GM18858 (cell line): ENCODE measurements at regions not wholly inside any gene's neighbourhood (a gene's known extent, or its start where the extent isn't known, plus 50 kb on each side); places are given as distances from the start of the nearest gene placed in this dataset.
"Not testable (repeated sequence)": the region's sequence is repeated elsewhere in the genome, so short reads cannot be mapped to it uniquely, and the experiment has no call there.

Source experiments
- ATAC-seq: cut with Tn5 transposase; IDR thresholded peaks from one replicate; pipeline ENCODE4 v1.9.1; 2021; ENCODE audit not compliant: unreplicated experiment

DNA sequence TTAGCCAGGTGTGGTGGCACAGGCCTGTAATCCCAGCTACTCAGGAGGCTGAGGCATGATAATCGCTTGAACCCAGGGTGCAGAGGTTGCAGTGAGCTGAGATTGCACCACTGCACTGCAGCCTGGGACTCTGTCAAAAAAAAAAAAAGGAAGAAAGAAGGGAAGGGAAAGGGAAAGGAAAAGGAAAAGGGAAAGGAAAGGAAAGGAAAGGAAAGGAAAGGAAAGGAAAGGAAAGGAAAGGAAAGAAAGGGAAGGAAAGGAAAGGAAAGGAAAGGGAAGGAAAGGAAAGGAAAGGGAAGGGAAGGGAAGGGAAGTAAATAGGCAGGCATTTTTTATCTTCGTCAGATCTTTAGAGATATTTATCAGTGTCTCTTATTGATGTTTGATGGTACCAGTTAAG, 290.0 kb upstream of the MIR17HG start:
- not testable (repeated sequence) for ATAC-seq

DNA sequence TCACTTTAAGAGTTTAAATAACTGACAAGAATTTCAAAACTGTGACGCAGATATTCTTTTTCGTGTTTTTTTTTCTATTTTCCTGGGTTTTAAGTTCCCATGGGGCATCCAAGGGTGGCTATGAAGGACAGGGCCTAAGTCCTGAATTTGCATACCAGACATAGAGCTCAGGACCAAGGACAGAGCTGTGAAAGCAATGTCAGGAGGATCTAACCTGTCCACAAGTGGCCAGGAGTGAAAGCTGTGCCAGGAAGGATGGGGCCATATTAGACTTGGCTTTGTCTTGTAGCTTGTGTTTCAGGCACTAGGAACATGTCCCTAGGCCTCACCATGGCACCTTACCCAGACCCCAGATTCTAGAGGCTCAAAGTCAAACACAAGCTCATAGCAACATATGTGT, 289.4 kb upstream of the MIR17HG start:
- ATAC-seq = no peak

DNA sequence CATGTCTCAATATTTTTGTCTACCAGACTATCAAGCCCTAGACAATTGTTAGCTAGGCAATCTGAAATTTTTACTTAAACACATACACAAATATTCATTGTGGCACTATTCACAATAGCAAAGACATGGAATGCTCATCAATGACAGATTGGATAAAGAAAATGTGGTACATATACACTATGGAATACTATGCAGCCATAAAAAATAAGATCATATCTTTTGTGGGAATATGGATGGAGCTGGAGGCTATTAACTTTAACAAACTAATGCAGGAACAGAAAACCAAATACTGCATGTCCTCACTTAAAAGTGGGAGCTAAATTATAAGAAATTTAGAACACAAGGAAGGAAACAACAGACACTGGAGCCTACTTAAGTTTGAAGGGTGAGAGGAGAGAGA, 288.6 kb upstream of the MIR17HG start:
- no peak for ATAC-seq

DNA sequence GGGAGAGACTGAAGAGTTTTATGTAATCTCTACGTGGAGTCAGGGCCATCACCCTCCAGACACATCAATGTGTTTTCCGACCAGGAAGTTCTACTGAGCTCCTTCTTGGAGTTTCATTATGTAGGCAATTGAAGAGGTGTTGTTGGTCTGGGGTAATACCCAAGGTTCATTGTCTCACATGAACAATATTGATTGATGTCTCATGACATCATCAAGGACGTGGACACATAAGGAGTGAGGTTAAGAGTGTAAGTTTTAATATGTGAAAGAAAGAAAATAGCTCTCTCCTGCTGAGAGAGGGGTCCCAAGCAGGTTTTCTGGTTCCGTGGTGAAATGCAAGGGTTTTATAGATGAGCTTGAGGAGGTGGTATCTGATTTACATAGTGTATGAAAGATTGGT, 280.7 kb upstream of the MIR17HG start:
- ATAC-seq = no peak

DNA sequence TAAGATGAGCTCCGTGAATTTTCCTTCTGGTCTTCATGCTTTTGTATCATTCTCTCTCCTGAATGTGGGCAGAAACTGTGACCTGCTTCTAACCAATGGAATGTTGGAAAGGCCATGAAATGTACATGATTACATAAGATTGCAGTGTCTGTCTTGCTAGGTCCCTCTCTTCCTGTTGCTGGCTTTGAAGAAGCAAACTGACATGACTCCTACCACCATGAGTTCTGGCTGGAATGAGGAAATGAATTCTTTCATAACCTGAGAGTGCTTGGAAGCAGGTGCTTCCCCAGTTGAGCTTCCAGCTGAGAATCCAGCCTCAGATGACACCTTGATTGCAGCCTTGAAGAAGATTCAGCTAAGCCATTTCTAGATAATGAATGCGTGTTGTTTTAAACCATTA, 275.0 kb upstream of the MIR17HG start:
- ATAC-seq = no peak

DNA sequence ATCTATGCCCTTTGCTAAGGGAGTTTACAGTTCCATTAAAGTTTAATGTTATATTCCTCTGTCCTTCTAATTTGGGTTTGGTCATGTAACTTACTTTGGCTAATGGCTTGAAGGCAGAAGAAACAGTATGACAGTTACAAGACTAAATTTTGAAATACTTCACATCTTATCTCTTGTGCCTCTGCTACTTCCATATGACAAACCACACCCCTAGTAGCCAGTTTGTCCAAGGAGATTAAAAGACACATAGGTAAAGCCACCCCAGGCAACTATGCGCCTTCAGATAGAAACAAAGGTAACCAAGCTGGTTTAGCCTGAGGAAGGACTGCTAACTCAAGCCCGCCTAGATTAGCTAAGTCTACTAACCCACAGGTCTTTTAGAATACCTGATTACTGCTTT, 273.4 kb upstream of the MIR17HG start:
- ATAC-seq = no peak

DNA sequence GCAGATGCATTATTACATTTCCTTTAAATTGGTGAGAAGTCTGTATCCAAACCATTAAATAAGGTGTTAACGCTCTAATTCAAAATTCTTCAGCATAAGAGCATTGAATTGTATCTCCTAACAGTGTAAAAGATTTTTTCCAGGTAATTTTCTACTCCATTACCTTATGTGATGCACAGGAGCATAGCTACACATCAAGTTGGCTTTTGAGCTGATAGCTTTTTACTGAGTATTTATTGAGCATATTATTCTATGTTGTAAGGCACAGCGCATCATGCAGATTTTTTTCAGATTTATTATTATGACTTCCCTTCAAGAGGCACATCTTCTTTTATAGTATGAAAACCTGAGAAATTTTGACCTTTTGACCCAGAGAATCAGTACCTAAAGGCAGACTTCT, 270.7 kb upstream of the MIR17HG start:
- ATAC-seq = no peak

DNA sequence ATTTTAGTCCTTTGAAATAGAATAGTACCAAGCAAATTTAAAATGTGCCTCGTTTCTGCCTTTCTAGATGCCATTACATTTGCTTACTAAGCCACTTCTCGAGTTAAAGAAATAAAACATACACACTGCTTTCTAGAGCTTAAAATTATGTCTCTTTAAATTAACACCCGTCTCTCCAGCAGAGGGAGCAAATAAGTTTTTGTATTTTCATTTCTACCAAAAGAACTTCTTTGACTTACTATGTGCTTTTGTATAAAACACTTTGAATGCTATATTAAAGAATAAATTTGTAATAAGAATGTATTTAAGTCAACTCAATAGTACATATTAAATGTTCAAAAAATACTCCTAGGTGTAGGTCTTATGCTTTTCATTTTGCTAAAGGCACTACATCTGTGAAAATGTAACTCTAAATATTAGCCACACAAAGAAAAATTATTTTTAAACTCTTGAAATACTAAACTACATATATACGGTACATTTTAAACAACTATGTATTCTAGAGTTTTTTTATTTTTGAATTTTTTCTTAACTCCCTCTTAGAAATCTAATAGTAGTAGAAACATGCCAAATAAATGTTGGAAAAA, 269.3 kb upstream of the MIR17HG start:
- ATAC-seq = no peak

DNA sequence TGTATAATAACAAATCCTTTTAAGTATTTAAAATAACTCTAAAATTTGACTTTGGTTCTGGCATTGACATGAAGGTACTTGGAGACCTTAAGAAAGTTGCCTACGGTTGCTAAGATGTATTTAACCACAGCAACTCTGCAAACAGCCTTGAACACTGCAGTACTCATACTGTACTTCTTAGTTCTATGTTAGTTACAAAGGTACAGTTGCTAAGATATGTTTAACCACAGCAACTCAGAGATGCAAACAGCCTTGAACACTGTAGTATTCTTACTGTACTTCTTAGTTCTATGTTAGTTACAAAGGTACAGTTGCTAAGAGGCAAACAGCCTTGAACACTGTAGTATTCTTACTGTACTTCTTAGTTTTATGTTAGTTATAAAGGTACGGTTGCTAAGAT, 268.3 kb upstream of the MIR17HG start:
- no peak for ATAC-seq

DNA sequence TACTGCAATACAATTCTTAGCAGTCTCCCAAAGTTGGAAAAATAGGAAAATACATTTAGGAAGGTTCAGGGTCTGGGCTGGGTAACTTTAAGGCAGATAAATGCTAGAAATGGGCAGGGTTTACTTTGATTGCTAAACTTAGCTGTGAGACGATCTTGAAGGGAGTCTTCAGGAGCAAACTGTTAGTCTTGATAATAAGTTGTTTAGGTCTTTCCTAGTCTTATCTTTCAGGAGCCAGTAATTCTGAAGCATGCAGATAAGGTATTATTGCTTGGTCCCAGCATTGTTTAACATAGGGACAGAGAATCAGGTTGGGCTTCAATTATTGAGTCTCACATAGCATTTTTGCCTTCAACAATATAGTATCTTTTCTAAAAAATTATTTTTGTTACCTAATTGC, 262.4 kb upstream of the MIR17HG start:
- ATAC-seq = no peak

DNA sequence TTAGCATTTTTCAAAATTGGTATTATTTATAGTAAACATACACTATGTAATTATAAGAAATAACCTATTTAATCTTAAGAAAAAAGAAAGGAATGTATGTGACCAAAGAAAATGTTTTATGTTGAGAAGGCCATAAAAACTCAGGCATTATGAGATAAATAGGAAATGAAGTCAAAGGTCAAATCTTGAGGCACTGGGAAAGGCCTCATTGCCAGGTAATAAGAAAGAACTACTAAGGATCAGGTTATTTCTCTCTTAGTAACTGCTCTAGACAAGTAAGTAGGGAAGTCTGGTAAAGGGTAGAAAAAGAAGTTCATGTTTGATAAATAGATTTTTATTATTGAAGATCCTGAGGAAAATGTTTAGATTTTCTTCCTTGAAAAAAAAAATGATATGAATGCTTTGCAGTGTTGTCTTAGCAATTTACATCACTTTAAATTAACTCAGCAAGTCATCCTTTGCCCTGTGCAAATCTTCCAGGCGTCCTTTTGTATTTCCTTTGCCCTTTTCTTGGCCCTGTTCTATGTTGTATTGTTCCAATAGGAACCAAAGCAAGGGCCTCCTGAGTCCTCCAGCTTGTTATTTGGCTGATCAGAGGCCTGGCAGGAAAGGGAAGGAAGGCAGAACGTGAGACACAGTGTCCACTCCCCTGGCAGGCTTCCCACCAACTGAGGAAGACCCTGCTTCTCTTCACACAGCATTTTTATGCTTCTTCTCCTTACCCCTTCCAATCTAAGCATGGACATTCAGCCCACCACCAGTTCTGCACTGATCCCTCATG, 260.4 kb upstream of the MIR17HG start:
- no peak for ATAC-seq

DNA sequence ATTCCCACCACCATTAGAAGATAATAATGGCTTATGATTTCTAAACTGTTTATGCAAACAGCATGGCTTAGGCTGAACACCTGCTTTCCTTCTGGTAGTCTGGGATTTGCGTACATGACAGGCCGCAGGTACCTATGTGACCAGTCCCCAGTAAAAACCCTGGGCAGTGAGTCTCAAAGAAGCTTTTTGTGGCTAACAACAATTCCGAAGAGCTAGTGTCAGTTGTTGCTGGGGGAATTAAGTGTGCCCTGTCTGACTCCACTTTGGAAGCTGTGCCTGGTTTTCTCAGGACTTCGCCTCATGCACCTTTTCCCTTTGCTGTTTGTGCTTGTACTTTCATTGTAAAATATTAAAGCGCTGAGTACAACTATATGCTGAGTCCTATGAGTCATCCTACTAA, 250.2 kb upstream of the MIR17HG start:
- no peak for ATAC-seq

DNA sequence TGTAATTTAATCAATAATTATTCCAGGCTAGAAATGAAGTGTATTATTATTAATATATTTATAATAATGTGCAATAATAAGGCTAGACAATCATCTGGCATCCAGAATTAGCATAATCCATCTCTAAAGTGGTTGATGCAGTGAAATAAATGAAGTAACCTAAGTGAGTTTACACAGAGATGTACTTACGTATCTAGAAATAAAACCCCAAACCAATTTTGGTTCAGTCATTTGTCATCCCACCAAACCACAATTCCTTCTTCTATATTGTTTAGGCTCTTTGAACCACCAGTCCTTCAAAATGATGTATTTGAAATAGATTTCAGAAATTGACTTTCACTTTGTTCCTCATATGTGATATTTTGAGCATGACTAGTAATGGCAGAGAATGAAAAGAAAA, 247.6 kb upstream of the MIR17HG start:
- no peak for ATAC-seq

DNA sequence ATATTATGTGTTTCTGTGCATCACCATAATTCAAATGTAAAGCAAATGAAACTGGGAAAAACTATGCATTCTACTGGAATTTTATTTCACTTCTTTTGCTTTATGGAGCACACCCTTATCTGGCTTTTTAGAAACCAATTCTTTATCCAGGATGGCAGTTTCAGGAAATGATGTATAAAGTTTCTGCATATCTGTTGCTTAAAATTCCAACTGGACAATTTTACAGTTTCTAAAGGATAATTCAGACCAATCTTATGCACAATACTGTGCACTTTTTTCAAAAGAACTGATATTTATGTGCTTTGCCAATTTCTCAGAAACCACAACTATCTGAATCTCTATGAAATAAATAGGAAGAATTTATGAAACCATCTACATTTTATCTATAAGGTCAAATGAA, 246.5 kb upstream of the MIR17HG start:
- ATAC-seq = no peak

DNA sequence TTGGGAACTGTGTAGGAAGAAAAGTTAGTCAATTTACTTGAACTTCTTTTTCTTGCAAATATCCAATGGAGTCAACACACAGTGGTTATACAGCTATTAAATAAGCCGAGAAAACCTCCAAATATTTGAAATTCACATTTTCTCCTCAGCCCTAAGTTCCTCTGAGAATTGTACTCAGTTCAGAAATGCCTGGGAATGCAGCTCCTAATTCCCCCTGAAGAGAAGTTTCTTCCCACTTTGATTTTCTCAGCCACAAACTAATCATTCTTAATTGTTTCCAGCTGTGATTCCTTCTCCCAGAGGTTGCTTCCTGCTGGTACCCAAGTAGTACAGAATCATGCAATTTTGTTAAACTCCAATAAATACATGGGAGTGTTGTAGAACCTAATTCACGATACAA, 246.1 kb upstream of the MIR17HG start:
- ATAC-seq = no peak

DNA sequence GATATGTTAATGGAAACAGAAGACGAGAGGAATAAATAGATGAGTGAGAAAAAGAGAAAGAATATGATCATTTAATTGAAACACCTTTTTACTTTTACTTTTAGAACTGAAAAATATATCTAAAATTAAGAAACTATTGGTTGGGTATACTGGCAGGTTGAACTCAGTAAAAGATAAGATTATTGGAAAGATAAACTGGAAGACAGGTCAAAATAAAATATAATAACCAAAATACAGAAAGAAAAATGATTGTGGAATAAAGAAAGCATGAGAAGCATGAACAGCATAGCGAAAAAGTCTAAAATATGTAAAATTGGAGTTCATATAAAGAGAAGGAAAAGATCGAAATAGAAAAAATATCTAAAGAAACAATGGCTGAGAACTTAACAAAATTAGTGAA, 242.2 kb upstream of the MIR17HG start:
- no peak for ATAC-seq

DNA sequence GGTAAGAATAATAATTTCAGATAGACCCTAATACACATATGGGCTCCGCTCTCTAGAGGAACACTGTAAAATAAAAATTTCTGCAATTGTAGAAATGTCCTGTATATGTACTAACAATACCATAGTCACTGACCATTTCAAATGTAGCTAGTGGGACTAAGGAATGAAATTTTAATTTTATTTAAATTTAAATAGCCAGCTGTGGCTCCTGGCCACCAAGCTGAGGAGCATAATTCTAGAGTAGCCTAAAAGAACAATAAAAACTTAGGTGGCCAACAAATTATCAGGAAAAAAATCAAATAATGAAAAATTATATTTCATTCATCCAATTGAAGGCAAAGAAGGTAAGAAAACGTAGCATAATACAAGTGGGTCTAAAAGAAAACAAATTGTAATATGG, 240.9 kb upstream of the MIR17HG start:
- no peak for ATAC-seq

DNA sequence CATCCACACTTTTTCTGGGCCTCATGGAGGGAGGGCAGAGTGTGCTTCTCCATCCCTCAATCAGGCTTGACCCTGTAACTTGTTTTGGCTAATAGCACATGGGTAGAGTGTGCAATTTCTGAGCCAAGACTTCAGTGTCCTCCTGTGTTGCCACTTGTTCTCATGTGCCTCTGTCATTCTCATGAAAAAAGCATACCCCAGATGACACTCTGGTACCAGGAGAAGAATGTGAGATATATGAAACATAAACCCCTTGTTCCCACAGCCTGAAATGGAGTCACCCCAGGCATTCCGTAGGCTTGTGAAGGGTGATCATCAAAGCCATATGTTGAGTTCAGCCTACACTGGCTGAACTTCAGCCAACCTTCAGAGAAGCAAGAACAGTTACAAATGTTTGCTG, 239.2 kb upstream of the MIR17HG start:
- ATAC-seq = no peak

DNA sequence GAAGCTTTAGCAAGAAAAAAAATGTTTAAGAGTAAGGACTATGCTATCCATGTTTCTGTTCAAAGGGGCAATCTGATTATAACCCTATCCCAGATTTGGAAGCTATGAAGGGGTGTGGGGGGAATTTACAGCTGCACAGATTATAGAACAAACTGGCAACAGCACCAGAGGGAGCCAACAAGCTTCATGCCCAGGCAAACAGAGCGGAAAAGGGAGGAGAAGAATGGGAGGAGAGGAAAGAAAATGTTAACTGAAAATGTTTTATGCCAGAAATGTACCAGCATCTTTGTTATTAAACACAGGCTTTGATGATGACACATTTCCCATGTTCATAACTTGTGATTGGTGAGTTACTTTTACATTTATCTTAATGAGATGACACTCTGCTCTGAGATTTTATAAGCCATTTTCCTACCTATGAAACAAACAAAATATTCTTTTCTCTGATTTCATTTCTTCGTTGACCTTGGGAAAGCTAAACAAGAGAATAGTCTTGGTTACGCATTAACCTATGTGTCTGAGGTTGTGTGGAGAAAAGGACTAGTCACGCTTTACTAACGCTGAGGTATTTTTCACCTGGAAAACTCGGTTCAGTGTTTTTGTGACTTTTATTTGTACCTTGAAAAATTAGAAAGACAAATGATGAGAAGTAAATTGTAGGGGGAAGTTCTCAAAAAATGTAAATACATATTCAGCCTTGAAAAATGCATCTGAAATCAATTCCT, 235.8 kb upstream of the MIR17HG start:
- no peak for ATAC-seq

DNA sequence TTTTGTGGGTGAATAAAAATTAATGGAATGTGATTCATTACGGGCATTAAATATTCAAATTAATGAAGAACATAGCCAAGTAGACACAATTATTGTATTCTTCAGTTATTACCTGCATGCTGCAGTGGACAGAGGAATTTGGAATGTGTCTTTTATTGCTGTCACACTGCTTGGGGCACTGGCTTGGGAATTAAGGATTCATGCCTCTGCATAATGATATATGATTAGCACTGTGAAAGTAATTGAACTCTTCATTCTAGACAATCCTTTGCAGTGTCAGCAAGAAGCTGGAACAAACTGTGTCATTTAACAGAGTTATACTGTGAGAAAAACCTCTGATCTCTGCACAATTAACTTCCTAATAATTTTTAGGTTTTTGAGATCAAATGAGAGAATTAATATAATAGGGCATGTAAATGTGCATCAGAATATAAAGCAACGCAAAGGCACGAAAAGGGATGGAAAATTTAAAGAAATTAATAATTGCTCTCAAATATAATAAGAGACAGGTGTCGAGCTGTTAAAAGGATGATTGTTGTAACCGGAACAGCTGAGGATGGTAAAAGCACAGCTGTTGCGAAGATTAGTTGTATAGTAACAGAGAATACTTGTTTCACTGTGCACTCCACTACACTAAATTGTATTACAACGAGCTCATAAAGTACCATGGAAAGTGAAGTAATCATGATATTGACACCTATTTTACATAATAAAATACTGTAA, 235.1 kb upstream of the MIR17HG start:
- ATAC-seq = no peak

DNA sequence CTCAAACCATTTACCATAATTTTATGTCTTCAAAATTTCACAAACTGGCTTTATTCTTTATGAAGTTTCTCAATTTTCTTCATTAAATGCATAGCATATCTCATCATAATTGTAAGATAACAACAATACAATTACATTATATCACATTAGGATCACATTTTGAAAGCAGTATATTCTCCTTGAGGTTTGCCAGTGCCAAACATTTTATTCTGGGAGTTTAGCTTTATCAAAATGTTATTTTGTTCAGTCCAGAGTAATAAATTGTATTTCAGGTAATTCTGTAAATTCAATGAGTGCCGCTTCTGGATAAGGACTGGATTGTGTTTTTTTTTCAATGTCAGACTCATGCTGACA, 234.6 kb upstream of the MIR17HG start:
- no peak for ATAC-seq

DNA sequence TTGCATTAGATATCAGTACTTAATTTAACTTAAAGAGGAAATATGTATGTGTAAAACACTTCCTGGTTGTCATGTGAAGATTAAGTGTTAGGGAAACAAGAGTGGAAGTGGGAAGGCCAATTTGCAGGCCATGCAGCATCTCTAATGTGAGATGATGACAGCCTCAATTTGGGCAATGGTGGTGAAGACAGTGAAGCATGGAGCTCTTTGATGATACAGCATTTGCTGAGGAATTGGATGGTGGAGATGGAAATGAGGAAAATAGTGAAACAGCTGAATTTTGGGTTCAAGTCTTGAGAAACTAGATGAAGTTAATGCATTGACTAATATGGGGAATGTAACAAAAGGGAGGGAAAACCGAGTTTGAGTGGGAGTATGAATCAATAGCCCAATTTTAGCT, 231.7 kb upstream of the MIR17HG start:
- no peak for ATAC-seq
